Right cardiac atrium (tissue), 5 donors: ENCODE measurements at regions not wholly inside any gene's neighbourhood (a gene's known extent, or its start where the extent isn't known, plus 50 kb on each side); places are given as distances from the start of the nearest gene placed in this dataset.

Source experiments
- ATAC-seq, 2 donors: fragments of 200-7000 bp; cut with Tn5 transposase; one replicate each; pipeline versions ENCODE4 v1.8.0 to v1.9.1; 2020; ENCODE audit warnings: moderate library complexity in 2 of 2, mild to moderate bottlenecking in 1 of 2
- DNase-seq, 3 donors: peaks; one replicate each; pipeline ENCODE4 v3.0.0-alpha.2; 2020
- H3K27ac ChIP-seq: one replicate; pipeline ENCODE4 v1.5.1; 2013; ENCODE audit warnings: mild to moderate bottlenecking, low read length, control low read depth, moderate library complexity
- H3K27me3 ChIP-seq: one replicate; pipeline ENCODE4 v1.6.1; 2013; ENCODE audit not compliant: control insufficient read depth, insufficient read depth
- H3K4me1 ChIP-seq: one replicate; pipeline ENCODE4 v1.6.1; 2013; ENCODE audit warnings: low read length; ENCODE audit not compliant: control insufficient read depth, insufficient read depth
- H3K4me3 ChIP-seq: one replicate; pipeline ENCODE4 v1.5.1; 2013; ENCODE audit warnings: low read length, control low read depth
- H3K9me3 ChIP-seq: one replicate; pipeline ENCODE4 v1.6.1; 2013; ENCODE audit warnings: low read length; ENCODE audit not compliant: control insufficient read depth
- WGBS: extraction: QIAGEN DNeasy Blood & Tissue Kit; methylation state at CpG from one replicate; pipeline ENCODE4 v1.1.7; 2013; 5-methylcytosine and 5-hydroxymethylcytosine counted together
- intact Hi-C, 4 donors: fragments of 100-400 bp; cut with DNase I; formaldehyde crosslinking; loops; one replicate each; pipeline versions ENCODE4 v1.11.0 to v1.14.0; 2022 to 2023
- donor health status: healthy with polysubstance abuse.
- donor health status: DM: no; HTN: yes; CAD: no.
- donor health status: DM: no; HTN: no; CAD: no.
- donor health status: DM: no; HTN: yes; CAD: no; lungs with severe emphysema.
- donor health status: DM: yes; HTN: yes; CAD: no.

DNA sequence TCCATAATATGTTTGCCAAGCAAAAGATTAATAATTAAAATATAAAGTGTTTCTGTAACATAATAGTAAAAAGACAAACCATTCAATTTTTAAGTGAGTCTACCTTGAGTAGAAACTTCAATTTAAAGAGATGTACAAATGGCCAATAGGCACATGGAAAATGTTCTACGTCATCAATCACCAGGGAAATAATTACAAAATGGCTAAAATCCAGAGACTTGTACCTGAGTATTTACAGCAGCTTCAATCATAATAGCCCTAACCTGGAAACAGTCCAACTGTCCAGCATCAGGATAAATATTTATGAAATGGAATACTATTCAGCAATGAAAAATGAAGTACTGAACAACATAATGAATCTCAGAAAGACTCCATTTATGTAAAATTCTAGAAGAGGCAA lies 95.5 kb upstream of the FAR2 start:
- H3K9me3 ChIP-seq, result no peaks in the 10 kb centered on the region
- H3K27me3 ChIP-seq, result no peaks in the 10 kb centered on the region

DNA sequence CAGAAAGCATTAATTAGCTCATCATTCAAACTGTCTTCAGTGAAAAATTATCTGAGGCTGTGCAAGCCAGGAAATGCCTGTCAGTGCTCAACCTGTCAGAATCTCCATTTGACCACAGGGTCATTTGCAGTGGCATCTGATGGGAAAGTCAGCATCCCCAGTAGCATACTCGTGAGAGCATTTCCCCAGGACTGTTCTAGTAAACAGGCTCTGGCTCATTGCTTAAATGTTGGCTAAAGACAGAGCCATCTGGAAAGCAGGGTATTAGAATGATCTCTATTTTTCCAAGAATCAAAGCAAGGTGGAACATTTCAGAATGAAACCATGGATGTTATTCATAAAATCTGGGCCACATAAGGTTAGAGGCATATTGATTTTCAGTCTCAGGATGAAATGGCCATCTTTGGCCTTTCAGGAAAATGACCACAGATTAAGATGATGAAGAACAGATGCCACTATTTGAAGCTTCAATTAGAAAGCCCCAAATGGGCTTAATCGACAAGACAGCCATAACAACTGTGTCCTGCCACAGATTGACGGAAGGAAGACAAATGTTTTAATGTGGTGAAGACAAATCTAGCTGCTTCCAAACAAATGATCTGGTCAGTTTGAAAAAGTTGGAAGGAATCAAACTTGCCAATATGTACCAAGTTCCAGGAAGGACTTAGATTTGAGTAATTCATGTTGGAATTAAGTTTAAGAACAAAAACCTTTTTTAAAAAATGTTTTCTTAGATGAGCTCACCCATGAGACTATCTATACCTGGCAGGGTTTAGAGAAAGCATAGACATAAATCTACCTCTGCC lies 94.0 kb upstream of the FAR2 start:
- H3K27me3 ChIP-seq, result no peaks in the 10 kb centered on the region
- H3K9me3 ChIP-seq, result no peaks in the 10 kb centered on the region
- intact Hi-C loops, result no loop called here
- no peak for DNase-seq
- no peaks in the 10 kb centered on the region for H3K4me1 ChIP-seq
- H3K27ac ChIP-seq, result no peak overlapping the region
- no peak for ATAC-seq
- H3K4me3 ChIP-seq, result no peak overlapping the region
- 40% methylated on average over 3 of the region's 3 CpGs for WGBS

More for the DNA sequence above, 95.5 kb upstream of the FAR2 start:
- H3K4me1 ChIP-seq, result no peaks in the 10 kb centered on the region
- DNase-seq (no peak), ATAC-seq (no peak)
- intact Hi-C loops, result no loop called here
- H3K4me3 ChIP-seq, result no peak overlapping the region
- 96% methylated on average over 1 of the region's 1 CpG for whole genome bisulfite sequencing
- H3K27ac ChIP-seq, result no peak overlapping the region

GRCh38 chr12:29066011-29066588 lies 83.0 kb upstream of the FAR2 start:
- no peaks in the 10 kb centered on the region for H3K4me1 ChIP-seq
- WGBS, result 46% methylated on average over 1 of the region's 1 CpG
- ATAC-seq (peak; percentile 22 to 39), DNase-seq (peak; percentile 22 to 42 (median 33))
- H3K4me3 ChIP-seq, result no peak overlapping the region
- no peaks in the 10 kb centered on the region for H3K27me3 ChIP-seq
- H3K9me3 ChIP-seq, result no peaks in the 10 kb centered on the region
- no peak overlapping the region for H3K27ac ChIP-seq
- intact Hi-C loops, result no loop called here

GRCh38 chr12:29067430-29067829 lies 81.6 kb upstream of the FAR2 start:
- ATAC-seq, result peak in 1 of 2 donors; percentile 51
- Histone ChIP-seq H3K4me3 (no peak overlapping the region), H3K27me3 (no peaks in the 10 kb centered on the region), H3K4me1 (no peaks in the 10 kb centered on the region), H3K27ac (no peak overlapping the region), H3K9me3 (no peaks in the 10 kb centered on the region)
- intact Hi-C loops, result no loop called here
- WGBS, result 94% methylated on average over 1 of the region's 1 CpG
- DNase-seq, result peak in 1 of 3 donors; percentile 33

DNA sequence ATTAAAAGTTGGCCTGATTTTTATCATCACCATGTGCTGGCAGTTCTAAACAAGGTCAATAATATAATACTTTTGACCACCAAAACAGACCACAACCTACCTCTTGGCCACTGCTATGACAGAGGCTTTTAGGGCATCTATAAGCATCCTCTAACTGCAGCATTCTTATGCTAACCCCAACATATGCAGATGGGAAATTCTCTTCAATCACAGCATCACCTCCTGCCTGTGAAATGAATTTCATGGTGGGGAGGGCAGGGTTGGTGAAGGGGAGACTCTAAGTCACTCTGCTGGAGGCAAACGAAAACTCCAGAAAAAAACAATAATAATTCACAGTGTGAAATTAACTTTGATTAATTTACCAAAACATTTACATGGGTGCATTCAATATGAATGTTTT lies 78.8 kb upstream of the FAR2 start:
- no peak overlapping the region for H3K4me3 ChIP-seq
- DNase-seq (no peak), ATAC-seq (no peak)
- no peak overlapping the region for H3K27ac ChIP-seq
- no peaks in the 10 kb centered on the region for H3K9me3 ChIP-seq
- intact Hi-C loops, result no loop called here
- H3K4me1 ChIP-seq, result no peaks in the 10 kb centered on the region
- no peaks in the 10 kb centered on the region for H3K27me3 ChIP-seq
- WGBS, result 31% methylated on average over 1 of the region's 1 CpG

DNA sequence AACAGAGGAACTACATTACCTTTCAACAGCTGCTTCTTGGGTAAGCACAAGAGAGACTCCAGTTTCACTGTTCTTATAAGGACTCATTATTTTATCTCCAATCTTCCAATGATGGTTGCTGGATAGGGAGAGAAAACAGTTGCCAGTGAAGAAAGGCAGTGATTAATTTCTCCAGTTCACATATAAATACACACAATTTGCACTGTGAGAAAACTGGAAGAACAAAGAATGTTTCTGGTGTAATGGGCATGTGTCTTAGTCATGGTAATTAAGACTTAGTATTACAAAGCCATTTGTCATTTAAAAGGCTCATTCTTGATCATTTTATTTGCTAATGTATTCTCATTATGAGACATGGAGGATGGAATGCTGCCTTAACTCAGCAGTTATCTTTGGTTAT lies 78.0 kb upstream of the FAR2 start:
- no peak for DNase-seq
- Histone ChIP-seq H3K27ac (no peak overlapping the region), H3K27me3 (no peaks in the 10 kb centered on the region), H3K9me3 (no peaks in the 10 kb centered on the region), H3K4me1 (no peaks in the 10 kb centered on the region), H3K4me3 (no peak overlapping the region)
- ATAC-seq, result no peak
- intact Hi-C loops, result no loop called here

DNA sequence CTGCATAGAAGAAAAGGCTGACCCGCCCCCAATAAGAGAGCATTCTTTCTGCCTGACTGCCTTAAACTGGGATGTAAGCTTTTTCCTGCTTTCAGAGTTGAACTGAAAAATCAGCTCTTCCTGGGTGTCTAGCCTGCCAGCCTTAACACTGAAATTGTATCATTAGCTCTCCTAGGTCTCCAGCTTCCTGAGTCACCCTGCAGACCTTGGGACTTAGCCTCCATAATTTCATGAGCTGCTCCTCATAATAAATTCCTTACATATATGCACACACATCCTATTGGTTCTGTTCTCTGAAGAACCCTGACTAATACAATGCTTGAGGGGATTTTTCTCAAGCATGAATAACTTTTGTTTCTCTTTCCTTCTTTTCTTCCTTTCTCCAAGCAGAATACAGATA lies 76.4 kb upstream of the FAR2 start:
- Histone ChIP-seq H3K27ac (no peak overlapping the region), H3K9me3 (no peaks in the 10 kb centered on the region), H3K4me3 (no peak overlapping the region), H3K27me3 (no peaks in the 10 kb centered on the region), H3K4me1 (no peaks in the 10 kb centered on the region)
- 86% methylated on average over 1 of the region's 1 CpG for WGBS
- ATAC-seq (no peak), DNase-seq (no peak)
- intact Hi-C loops, result no loop called here

- peak; percentile 70 to 80 for ATAC-seq
Measured at GRCh38 chr12:29073631-29074239, 75.3 kb upstream of the FAR2 start.

DNA sequence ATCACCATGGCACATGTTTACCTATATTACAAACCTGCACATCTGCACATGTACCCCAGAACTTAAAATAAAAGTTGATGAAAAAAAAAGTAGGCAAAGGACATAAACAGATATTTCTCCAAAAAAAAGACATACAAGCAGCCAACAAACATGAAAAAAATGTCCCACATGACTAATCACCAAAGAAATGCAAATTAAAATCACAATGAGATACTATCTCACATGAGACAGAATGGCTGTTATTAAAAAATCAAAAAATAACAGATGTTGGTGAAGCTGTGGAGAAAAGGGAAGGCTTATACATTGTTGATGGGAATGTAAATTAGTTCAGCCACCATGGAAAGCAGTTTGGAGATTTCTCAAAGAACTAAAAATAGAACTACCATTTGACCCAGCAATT lies 68.0 kb upstream of the FAR2 start:
- ATAC-seq (no peak), DNase-seq (no peak)
- Histone ChIP-seq H3K9me3 (no peaks in the 10 kb centered on the region), H3K27ac (no peak overlapping the region), H3K4me1 (no peaks in the 10 kb centered on the region), H3K27me3 (no peaks in the 10 kb centered on the region), H3K4me3 (no peak overlapping the region)
- intact Hi-C loops, result loop anchor here in 1 of 4 donors (10.0 kb wide), 1 partner anchor 234 kb away; no protein-coding TSS in a partner anchor

More at GRCh38 chr12:29073631-29074239, 75.3 kb upstream of the FAR2 start:
- intact Hi-C loops, result no loop called here
- Histone ChIP-seq H3K27me3 (no peaks in the 10 kb centered on the region), H3K9me3 (no peaks in the 10 kb centered on the region), H3K4me1 (no peaks in the 10 kb centered on the region), H3K27ac (no peak overlapping the region), H3K4me3 (no peak overlapping the region)
- DNase-seq, result no peak
- 35% methylated on average over 3 of the region's 3 CpGs for WGBS

DNA sequence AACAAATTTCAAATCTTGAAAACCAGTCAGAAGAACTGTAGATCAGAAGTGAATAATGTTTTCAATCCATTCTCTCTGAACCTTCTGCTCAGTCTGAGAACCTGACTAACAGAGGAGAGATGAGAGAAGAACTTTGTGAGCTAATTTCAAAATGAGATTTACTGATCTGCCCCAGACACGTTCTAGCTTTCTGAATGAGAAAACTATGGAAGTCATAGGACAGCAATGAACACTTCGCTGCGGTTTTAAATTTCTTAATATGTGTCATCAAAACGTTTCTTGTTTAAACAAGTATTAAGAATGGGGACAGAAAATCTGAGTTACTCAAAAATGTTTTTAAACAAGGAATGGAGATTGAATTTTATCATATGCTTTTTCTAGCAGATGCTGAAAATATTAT lies 66.6 kb upstream of the FAR2 start:
- DNase-seq, result no peak
- WGBS, result 75% methylated on average over 4 of the region's 4 CpGs
- no peak overlapping the region for H3K27ac ChIP-seq
- no peaks in the 10 kb centered on the region for H3K27me3 ChIP-seq
- no peaks in the 10 kb centered on the region for H3K9me3 ChIP-seq
- no peak for ATAC-seq
- intact Hi-C loops, result loop anchor here in 1 of 4 donors (10.0 kb wide), 1 partner anchor 232 kb away; no protein-coding TSS in a partner anchor
- no peak overlapping the region for H3K4me3 ChIP-seq
- no peaks in the 10 kb centered on the region for H3K4me1 ChIP-seq
